ENCODE measurements at regions not wholly inside any gene's neighbourhood (a gene's known extent, or its start where the extent isn't known, plus 50 kb on each side); places are given as distances from the start of the nearest gene placed in this dataset.

GRCh38 chrX:73267979-73268378 lies 53.3 kb upstream of the NAP1L2 start:
- no peak for TF ChIP-seq SMC3 (IDR thresholded peaks at IDR 0.05; ENCODE audit: low read depth, low read length)
- no peak for TF ChIP-seq CTCF (IDR thresholded peaks at IDR 0.05)
- TF ChIP-seq GABPA (IDR thresholded peaks at IDR 0.05; ENCODE audit: low read depth), result no peak
- TF ChIP-seq MXI1 (IDR thresholded peaks at IDR 0.05; ENCODE audit: low read depth, low read length), result no peak
- no peak for TF ChIP-seq EZH2phosphoT487 (IDR thresholded peaks at IDR 0.05; ENCODE audit: borderline replicate concordance, low read depth)
- TF ChIP-seq IRF3 (IDR thresholded peaks at IDR 0.05; ENCODE audit: low read depth, low read length), result no peak
- no peak for TF ChIP-seq EP300 (IDR thresholded peaks at IDR 0.05; ENCODE audit: borderline replicate concordance in 1 of 2, low read depth in 1 of 2, low read length in 1 of 2)
- no peak for TF ChIP-seq RAD21 (IDR thresholded peaks at IDR 0.05; ENCODE audit: low read length)
- TF ChIP-seq TEAD4 (IDR thresholded peaks at IDR 0.05; ENCODE audit: borderline replicate concordance, insufficient read depth), result no peak
- TF ChIP-seq FOSL2 (IDR thresholded peaks at IDR 0.05; ENCODE audit: borderline replicate concordance, low read depth), result no peak

Measured in SK-N-SH (cell line).